ENCODE measurements at regions not wholly inside any gene's neighbourhood (a gene's known extent, or its start where the extent isn't known, plus 50 kb on each side); places are given as distances from the start of the nearest gene placed in this dataset.

GRCh38 chr2:192379736-192380135, 185.0 kb upstream of the TMEFF2 start:
- H3K36me3 ChIP-seq (ENCODE audit: control insufficient read depth in 1 of 2, insufficient read depth in 2 of 2, low read length in 1 of 2), result no peaks in the 10 kb centered on the region
- intact Hi-C loops (cut with DNase I), result no loop called here
- no peak overlapping the region for H3K4me3 ChIP-seq (ENCODE audit: low read length in 2 of 2)
- no peak overlapping the region for H3K27ac ChIP-seq (ENCODE audit: low read depth in 1 of 2, low read length in 2 of 2)
- no peaks in the 10 kb centered on the region for H3K9me3 ChIP-seq (ENCODE audit: control insufficient read depth, low read length)
- DNase-seq, result no peak
- WGBS, 2 donors, result 46 to 55% methylated on average over 1 of the region's 1 CpG
- H3K4me1 ChIP-seq (ENCODE audit: control insufficient read depth in 1 of 2, insufficient read depth in 2 of 2, low read length in 2 of 2), result no peaks in the 10 kb centered on the region
- no peak for ATAC-seq (ENCODE audit: low FRiP score)
- no peaks in the 10 kb centered on the region for H3K27me3 ChIP-seq (ENCODE audit: control insufficient read depth in 1 of 2, insufficient read depth in 2 of 2, low read length in 1 of 2)

- ATAC-seq (ENCODE audit: low FRiP score), result no peak
- Histone ChIP-seq H3K9me3 (ENCODE audit: control insufficient read depth, low read length) (no peaks in the 10 kb centered on the region), H3K4me1 (ENCODE audit: control insufficient read depth in 1 of 2, insufficient read depth in 2 of 2, low read length in 2 of 2) (no peaks in the 10 kb centered on the region), H3K4me3 (ENCODE audit: low read length in 2 of 2) (no peak overlapping the region), H3K27me3 (ENCODE audit: control insufficient read depth in 1 of 2, insufficient read depth in 2 of 2, low read length in 1 of 2) (no peaks in the 10 kb centered on the region), H3K36me3 (ENCODE audit: control insufficient read depth in 1 of 2, insufficient read depth in 2 of 2, low read length in 1 of 2) (no peaks in the 10 kb centered on the region), H3K27ac (ENCODE audit: low read depth in 1 of 2, low read length in 2 of 2) (no peak overlapping the region)
- intact Hi-C loops (cut with DNase I), result no loop called here
- no peak for DNase-seq
Measured at GRCh38 chr2:192377173-192377572, 182.4 kb upstream of the TMEFF2 start.

- no peak overlapping the region for H3K4me3 ChIP-seq (ENCODE audit: low read length in 2 of 2)
- no peaks in the 10 kb centered on the region for H3K4me1 ChIP-seq (ENCODE audit: control insufficient read depth in 1 of 2, insufficient read depth in 2 of 2, low read length in 2 of 2)
- no peaks in the 10 kb centered on the region for H3K36me3 ChIP-seq (ENCODE audit: control insufficient read depth in 1 of 2, insufficient read depth in 2 of 2, low read length in 1 of 2)
- no peaks in the 10 kb centered on the region for H3K9me3 ChIP-seq (ENCODE audit: control insufficient read depth, low read length)
- intact Hi-C loops (cut with DNase I), result no loop called here
- no peak overlapping the region for H3K27ac ChIP-seq (ENCODE audit: low read depth in 1 of 2, low read length in 2 of 2)
- ATAC-seq (ENCODE audit: low FRiP score), result no peak
- no peak for DNase-seq
- WGBS, 2 donors, result 23 to 40% methylated on average over 2 of the region's 2 CpGs
- H3K27me3 ChIP-seq (ENCODE audit: control insufficient read depth in 1 of 2, insufficient read depth in 2 of 2, low read length in 1 of 2), result no peaks in the 10 kb centered on the region
Measured at GRCh38 chr2:192373754-192374153, 179.0 kb upstream of the TMEFF2 start.

- ATAC-seq (ENCODE audit: low FRiP score), result no peak
- no peaks in the 10 kb centered on the region for H3K9me3 ChIP-seq (ENCODE audit: control insufficient read depth, low read length)
- no peak overlapping the region for H3K27ac ChIP-seq (ENCODE audit: low read depth in 1 of 2, low read length in 2 of 2)
- H3K36me3 ChIP-seq (ENCODE audit: control insufficient read depth in 1 of 2, insufficient read depth in 2 of 2, low read length in 1 of 2), result no peaks in the 10 kb centered on the region
- DNase-seq, result no peak
- no peak overlapping the region for H3K4me3 ChIP-seq (ENCODE audit: low read length in 2 of 2)
- intact Hi-C loops (cut with DNase I), result no loop called here
- WGBS, 2 donors, result 72 to 82% methylated on average over 6 of the region's 6 CpGs
- no peaks in the 10 kb centered on the region for H3K27me3 ChIP-seq (ENCODE audit: control insufficient read depth in 1 of 2, insufficient read depth in 2 of 2, low read length in 1 of 2)
- H3K4me1 ChIP-seq (ENCODE audit: control insufficient read depth in 1 of 2, insufficient read depth in 2 of 2, low read length in 2 of 2), result no peaks in the 10 kb centered on the region
Measured at GRCh38 chr2:192373221-192373620, 178.5 kb upstream of the TMEFF2 start.

- no peaks in the 10 kb centered on the region for H3K4me1 ChIP-seq (ENCODE audit: control insufficient read depth in 1 of 2, insufficient read depth in 2 of 2, low read length in 2 of 2)
- H3K27ac ChIP-seq (ENCODE audit: low read depth in 1 of 2, low read length in 2 of 2), result no peak overlapping the region
- H3K9me3 ChIP-seq (ENCODE audit: control insufficient read depth, low read length), result no peaks in the 10 kb centered on the region
- no peak overlapping the region for H3K4me3 ChIP-seq (ENCODE audit: low read length in 2 of 2)
- intact Hi-C loops (cut with DNase I), result no loop called here
- DNase-seq (no peak), ATAC-seq (ENCODE audit: low FRiP score) (no peak)
- WGBS, 2 donors, result 61% methylated on average over 3 of the region's 3 CpGs
- H3K36me3 ChIP-seq (ENCODE audit: control insufficient read depth in 1 of 2, insufficient read depth in 2 of 2, low read length in 1 of 2), result no peaks in the 10 kb centered on the region
- no peaks in the 10 kb centered on the region for H3K27me3 ChIP-seq (ENCODE audit: control insufficient read depth in 1 of 2, insufficient read depth in 2 of 2, low read length in 1 of 2)
Measured at GRCh38 chr2:192369969-192370368, 175.2 kb upstream of the TMEFF2 start.

- Histone ChIP-seq H3K9me3 (ENCODE audit: control insufficient read depth, low read length) (no peaks in the 10 kb centered on the region), H3K27me3 (ENCODE audit: control insufficient read depth in 1 of 2, insufficient read depth in 2 of 2, low read length in 1 of 2) (no peaks in the 10 kb centered on the region), H3K36me3 (ENCODE audit: control insufficient read depth in 1 of 2, insufficient read depth in 2 of 2, low read length in 1 of 2) (no peaks in the 10 kb centered on the region), H3K4me3 (ENCODE audit: low read length in 2 of 2) (no peak overlapping the region), H3K27ac (ENCODE audit: low read depth in 1 of 2, low read length in 2 of 2) (no peak overlapping the region), H3K4me1 (ENCODE audit: control insufficient read depth in 1 of 2, insufficient read depth in 2 of 2, low read length in 2 of 2) (no peaks in the 10 kb centered on the region)
- ATAC-seq (ENCODE audit: low FRiP score), result no peak
- 75 to 80% methylated on average over 3 of the region's 3 CpGs for WGBS, 2 donors
- DNase-seq, result no peak
- intact Hi-C loops (cut with DNase I), result no loop called here
Measured at GRCh38 chr2:192357217-192357616, 162.5 kb upstream of the TMEFF2 start.

- DNase-seq (no peak), ATAC-seq (ENCODE audit: low FRiP score) (no peak)
- Histone ChIP-seq H3K9me3 (ENCODE audit: control insufficient read depth, low read length) (no peaks in the 10 kb centered on the region), H3K4me1 (ENCODE audit: control insufficient read depth in 1 of 2, insufficient read depth in 2 of 2, low read length in 2 of 2) (no peaks in the 10 kb centered on the region), H3K27ac (ENCODE audit: low read depth in 1 of 2, low read length in 2 of 2) (no peak overlapping the region), H3K27me3 (ENCODE audit: control insufficient read depth in 1 of 2, insufficient read depth in 2 of 2, low read length in 1 of 2) (no peaks in the 10 kb centered on the region), H3K36me3 (ENCODE audit: control insufficient read depth in 1 of 2, insufficient read depth in 2 of 2, low read length in 1 of 2) (no peaks in the 10 kb centered on the region), H3K4me3 (ENCODE audit: low read length in 2 of 2) (no peak overlapping the region)
- WGBS, 2 donors, result 63 to 72% methylated on average over 3 of the region's 3 CpGs
- intact Hi-C loops (cut with DNase I), result no loop called here
Measured at GRCh38 chr2:192354512-192355244, 159.9 kb upstream of the TMEFF2 start.

GRCh38 chr2:192347542-192347941, 152.8 kb upstream of the TMEFF2 start:
- no peak overlapping the region for H3K4me3 ChIP-seq (ENCODE audit: low read length in 2 of 2)
- no peaks in the 10 kb centered on the region for H3K4me1 ChIP-seq (ENCODE audit: control insufficient read depth in 1 of 2, insufficient read depth in 2 of 2, low read length in 2 of 2)
- ATAC-seq (ENCODE audit: low FRiP score), result no peak
- intact Hi-C loops (cut with DNase I), result no loop called here
- peaks cover 2% of the 10 kb centered on the region for H3K9me3 ChIP-seq (ENCODE audit: control insufficient read depth, low read length)
- no peaks in the 10 kb centered on the region for H3K27me3 ChIP-seq (ENCODE audit: control insufficient read depth in 1 of 2, insufficient read depth in 2 of 2, low read length in 1 of 2)
- no peaks in the 10 kb centered on the region for H3K36me3 ChIP-seq (ENCODE audit: control insufficient read depth in 1 of 2, insufficient read depth in 2 of 2, low read length in 1 of 2)
- 70 to 76% methylated on average over 3 of the region's 3 CpGs for WGBS, 2 donors
- no peak for DNase-seq
- H3K27ac ChIP-seq (ENCODE audit: low read depth in 1 of 2, low read length in 2 of 2), result no peak overlapping the region

GRCh38 chr2:192345287-192345686, 150.6 kb upstream of the TMEFF2 start:
- no peaks in the 10 kb centered on the region for H3K4me1 ChIP-seq (ENCODE audit: control insufficient read depth in 1 of 2, insufficient read depth in 2 of 2, low read length in 2 of 2)
- no peak for ATAC-seq (ENCODE audit: low FRiP score)
- H3K36me3 ChIP-seq (ENCODE audit: control insufficient read depth in 1 of 2, insufficient read depth in 2 of 2, low read length in 1 of 2), result no peaks in the 10 kb centered on the region
- DNase-seq, result no peak
- H3K4me3 ChIP-seq (ENCODE audit: low read length in 2 of 2), result no peak overlapping the region
- intact Hi-C loops (cut with DNase I), result no loop called here
- H3K9me3 ChIP-seq (ENCODE audit: control insufficient read depth, low read length), result peaks cover 2% of the 10 kb centered on the region
- H3K27ac ChIP-seq (ENCODE audit: low read depth in 1 of 2, low read length in 2 of 2), result no peak overlapping the region
- WGBS, 2 donors, result 69 to 73% methylated on average over 2 of the region's 2 CpGs
- no peaks in the 10 kb centered on the region for H3K27me3 ChIP-seq (ENCODE audit: control insufficient read depth in 1 of 2, insufficient read depth in 2 of 2, low read length in 1 of 2)

Data from aorta (tissue), 5 donors.